GM10266 (cell line): ENCODE measurements at regions not wholly inside any gene's neighbourhood (a gene's known extent, or its start where the extent isn't known, plus 50 kb on each side); places are given as distances from the start of the nearest gene placed in this dataset.
"Not testable (repeated sequence)": the region's sequence is repeated elsewhere in the genome, so short reads cannot be mapped to it uniquely, and the experiment has no call there.

Experiments
- DNase-seq: peaks from one replicate; pipeline ENCODE4 v3.0.0; 2012; ENCODE audit errors: extremely low spot score
- TF ChIP-seq, protein P1 (sequence below): IDR thresholded peaks from 2 replicates; pipeline ENCODE4 v1.5.1; 2012; ENCODE audit warnings: mild to moderate bottlenecking, low read depth; ENCODE audit not compliant: control insufficient read depth, insufficient read depth; ENCODE audit errors: missing control alignments

DNA sequence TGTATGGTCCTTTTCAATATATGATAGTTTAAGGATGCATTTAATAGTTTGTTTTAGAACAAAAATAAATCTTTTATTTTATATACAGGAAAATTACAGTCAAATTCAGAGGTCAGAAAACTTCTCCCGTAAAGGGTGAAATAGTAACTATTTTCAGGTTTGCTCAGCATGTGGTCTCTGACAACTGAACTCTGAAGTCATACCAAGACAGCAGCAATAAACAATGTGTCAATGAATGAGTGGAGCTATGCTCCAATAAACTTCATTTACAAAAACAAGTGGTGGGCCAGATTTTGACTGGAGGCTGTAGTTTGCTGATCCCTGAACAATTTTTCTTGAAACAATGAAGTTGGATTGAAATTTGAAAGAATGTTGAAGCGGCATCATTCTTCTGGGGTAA is 123.6 kb downstream of the ZNF248 start:
- TF ChIP-seq, protein P1, sequence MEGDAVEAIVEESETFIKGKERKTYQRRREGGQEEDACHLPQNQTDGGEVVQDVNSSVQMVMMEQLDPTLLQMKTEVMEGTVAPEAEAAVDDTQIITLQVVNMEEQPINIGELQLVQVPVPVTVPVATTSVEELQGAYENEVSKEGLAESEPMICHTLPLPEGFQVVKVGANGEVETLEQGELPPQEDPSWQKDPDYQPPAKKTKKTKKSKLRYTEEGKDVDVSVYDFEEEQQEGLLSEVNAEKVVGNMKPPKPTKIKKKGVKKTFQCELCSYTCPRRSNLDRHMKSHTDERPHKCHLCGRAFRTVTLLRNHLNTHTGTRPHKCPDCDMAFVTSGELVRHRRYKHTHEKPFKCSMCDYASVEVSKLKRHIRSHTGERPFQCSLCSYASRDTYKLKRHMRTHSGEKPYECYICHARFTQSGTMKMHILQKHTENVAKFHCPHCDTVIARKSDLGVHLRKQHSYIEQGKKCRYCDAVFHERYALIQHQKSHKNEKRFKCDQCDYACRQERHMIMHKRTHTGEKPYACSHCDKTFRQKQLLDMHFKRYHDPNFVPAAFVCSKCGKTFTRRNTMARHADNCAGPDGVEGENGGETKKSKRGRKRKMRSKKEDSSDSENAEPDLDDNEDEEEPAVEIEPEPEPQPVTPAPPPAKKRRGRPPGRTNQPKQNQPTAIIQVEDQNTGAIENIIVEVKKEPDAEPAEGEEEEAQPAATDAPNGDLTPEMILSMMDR: no peak

GRCh38 chr10:37732685-37733084 is 124.7 kb downstream of the ZNF248 start:
- TF ChIP-seq, protein P1: no peak
- DNase-seq: no peak

More for the DNA sequence above, 123.6 kb downstream of the ZNF248 start:
- no peak for DNase-seq

DNA sequence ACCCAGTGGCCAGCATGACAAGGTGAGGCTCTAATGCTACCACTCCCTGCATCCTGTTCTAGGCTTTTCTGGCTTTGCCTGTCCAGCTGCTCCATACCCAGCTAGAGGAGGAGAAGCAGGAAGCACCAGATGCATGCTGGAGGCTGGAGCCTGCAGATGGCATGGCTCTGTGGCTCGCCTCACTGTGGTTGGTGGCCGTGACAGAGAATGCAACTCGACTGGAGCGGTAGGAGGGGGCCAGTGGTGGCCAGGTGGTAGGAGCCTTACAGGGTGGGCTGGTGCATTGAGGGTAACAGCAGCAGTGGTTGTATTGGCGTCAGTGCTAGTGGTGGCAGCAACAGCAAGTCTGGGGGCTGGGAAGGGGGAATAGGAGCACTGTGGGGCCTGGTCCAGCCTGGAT is 128.6 kb downstream of the ZNF248 start:
- TF ChIP-seq, protein P1: no peak
- no peak for DNase-seq

DNA sequence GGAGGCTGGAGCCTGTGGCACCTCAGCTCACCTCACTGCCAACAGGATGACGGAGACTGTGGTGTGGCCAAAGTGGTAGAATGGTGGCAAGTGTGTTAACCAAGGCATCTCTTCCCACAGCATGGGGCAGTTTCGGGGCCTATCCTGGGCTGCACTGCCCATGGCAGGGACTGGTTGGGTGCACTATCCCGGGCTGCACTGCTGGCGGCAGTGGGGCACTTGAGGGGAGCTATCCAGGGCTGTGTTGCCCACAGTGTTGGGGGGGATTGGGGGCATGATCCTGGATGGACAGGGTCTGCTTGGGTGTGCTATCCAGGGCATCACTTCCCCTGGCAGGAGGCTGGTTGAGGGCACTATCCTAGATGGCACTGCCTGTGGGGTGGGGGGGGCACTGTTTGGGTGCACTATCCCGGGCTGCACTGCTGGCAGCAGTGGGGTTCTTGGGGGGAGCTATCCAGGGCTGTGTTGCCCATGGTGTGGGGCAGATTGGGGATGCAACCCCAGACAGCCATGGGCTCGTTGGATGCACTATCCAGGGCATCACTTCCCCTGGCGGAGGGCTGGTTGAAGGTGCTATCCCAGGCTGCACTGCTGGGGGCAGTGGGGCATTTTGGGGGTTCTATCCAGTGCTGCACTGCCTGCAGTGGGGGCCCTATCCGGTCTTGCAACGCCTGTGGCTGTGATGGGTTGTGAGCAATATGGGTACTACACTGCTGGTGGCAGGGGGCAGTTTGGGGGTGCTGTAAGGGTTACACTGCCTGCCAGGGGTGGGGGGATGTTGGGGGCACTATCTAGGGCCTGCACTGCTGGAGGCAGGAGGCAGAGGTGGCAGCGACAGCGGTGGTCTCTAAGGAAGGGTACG is 129.7 kb downstream of the ZNF248 start:
- DNase-seq: no peak
- TF ChIP-seq, protein P1: no peak

DNA sequence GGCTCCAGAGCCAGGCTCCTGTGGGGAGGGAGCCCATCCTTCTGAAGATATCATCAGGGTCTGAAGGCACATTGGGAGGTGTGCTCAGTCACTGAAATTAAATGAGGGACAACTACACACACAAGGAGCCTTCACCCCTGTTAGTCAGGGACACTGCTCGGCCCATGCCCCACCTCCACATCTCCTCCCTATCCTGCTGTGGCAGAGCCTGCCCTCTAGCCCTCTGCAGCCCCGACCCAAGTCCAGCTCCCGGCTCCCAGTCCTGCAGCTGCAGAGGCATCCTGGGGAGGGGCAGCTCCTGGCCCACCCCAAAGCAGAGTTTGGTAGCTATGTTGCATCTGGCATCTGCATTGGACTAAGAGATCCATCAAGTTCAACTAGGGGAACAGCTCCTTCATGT is 136.3 kb downstream of the ZNF248 start:
- DNase-seq: no peak
- TF ChIP-seq, protein P1: no peak

GRCh38 chr10:37718060-37718459 is 139.3 kb downstream of the ZNF248 start:
- DNase-seq: not testable (repeated sequence)

GRCh38 chr10:37713642-37714041 is 143.8 kb downstream of the ZNF248 start:
- TF ChIP-seq, protein P1: no peak

GRCh38 chr10:37713132-37713501 is 144.3 kb downstream of the ZNF248 start:
- DNase-seq: no peak
- TF ChIP-seq, protein P1: no peak

More at GRCh38 chr10:37713642-37714041, 143.8 kb downstream of the ZNF248 start:
- DNase-seq: no peak
